ENCODE measurements at regions not wholly inside any gene's neighbourhood (a gene's known extent, or its start where the extent isn't known, plus 50 kb on each side); places are given as distances from the start of the nearest gene placed in this dataset.

- TF ChIP-seq SP1 (IDR thresholded peaks at IDR 0.05) (no peak), YY1 (IDR thresholded peaks at IDR 0.05) (no peak), RAD21 (IDR thresholded peaks at IDR 0.05) (no peak), RXRA (IDR thresholded peaks at IDR 0.05) (no peak), NR2F2 (IDR thresholded peaks at IDR 0.05) (no peak), ZBTB33 (IDR thresholded peaks at IDR 0.05) (no peak), HNF4A (conservative IDR thresholded peaks at IDR 0.05) (no peak)
These were observed 458.6 kb downstream of the FBXO15 start (continued) for GRCh38 chr18:73688851-73689711.

GRCh38 chr18:73688161-73688560 is 459.5 kb downstream of the FBXO15 start:
- 74% methylated on average over 4 of the region's 4 CpGs for WGBS

More at GRCh38 chr18:73688161-73688560, 459.5 kb downstream of the FBXO15 start:
- H3K4me3 ChIP-seq (ENCODE audit: low read depth in 1 of 3, low read length in 3 of 3): no peak overlapping the region
- DNase-seq (ENCODE audit: low spot score): no peak
- H3K36me3 ChIP-seq (ENCODE audit: control insufficient read depth in 4 of 4, insufficient read depth in 3 of 4, low read depth in 1 of 4, low read length in 3 of 4): no peaks in the 10 kb centered on the region
- no peaks in the 10 kb centered on the region for H3K4me1 ChIP-seq (ENCODE audit: control insufficient read depth in 4 of 4, insufficient read depth in 4 of 4, low read length in 3 of 4)
- no peak overlapping the region for H3K27ac ChIP-seq (ENCODE audit: low read depth in 1 of 2, low read length in 2 of 2)
- H3K9ac ChIP-seq (ENCODE audit: low read depth in 1 of 2, low read length in 2 of 2): no peak overlapping the region
- H3K27me3 ChIP-seq (ENCODE audit: control insufficient read depth in 4 of 4, insufficient read depth in 4 of 4, low read length in 3 of 4): peaks cover 0 to 3% (median 0%) of the 10 kb centered on the region in 4 donors
- no peaks in the 10 kb centered on the region for H3K9me3 ChIP-seq (ENCODE audit: control insufficient read depth in 4 of 4, low read length in 3 of 4)
- TF ChIP-seq CTCF (IDR thresholded peaks at IDR 0.05; ENCODE audit: low read depth, low read length, missing input control) (no peak), REST (IDR thresholded peaks at IDR 0.05) (no peak), JUND (IDR thresholded peaks at IDR 0.05) (no peak), EGR1 (IDR thresholded peaks at IDR 0.05; ENCODE audit: low read depth in 2 of 2) (no peak), TAF1 (conservative IDR thresholded peaks at IDR 0.05) (no peak), RAD21 (IDR thresholded peaks at IDR 0.05) (no peak), MAX (IDR thresholded peaks at IDR 0.05) (no peak), RXRA (IDR thresholded peaks at IDR 0.05) (no peak), ZBTB33 (IDR thresholded peaks at IDR 0.05) (no peak), HNF4G (IDR thresholded peaks at IDR 0.05) (no peak), GABPA (IDR thresholded peaks at IDR 0.05 in 1 of 2, conservative IDR thresholded peaks at IDR 0.05 in 1 of 2) (no peak)

Measured in liver (tissue), 8 donors.